Peyer's patch (tissue), 4 donors: ENCODE measurements at regions not wholly inside any gene's neighbourhood (a gene's known extent, or its start where the extent isn't known, plus 50 kb on each side); places are given as distances from the start of the nearest gene placed in this dataset.

Source experiments
- CTCF ChIP-seq, 6 experiments: fragments of 450-650 bp in 4 of 6; fragments of 200-600 bp in 2 of 6; sonication (generic) in 1 of 6; IDR thresholded peaks; one replicate each; pipeline ENCODE4 v1.5.1; 2017 to 2019; ENCODE audit warnings: antibody characterized with exemption in 6 of 6, mild to moderate bottlenecking in 3 of 6, moderate library complexity in 1 of 6
- POLR2A ChIP-seq, 2 donors: fragments of 450-650 bp; IDR thresholded peaks; one replicate each; pipeline ENCODE4 v1.5.1; 2017; ENCODE audit warnings: antibody characterized with exemption in 2 of 2, mild to moderate bottlenecking in 2 of 2, moderate library complexity in 2 of 2

GRCh38 chr12:92025462-92026207 is 120.0 kb downstream of the BTG1 start:
- TF ChIP-seq POLR2A (IDR thresholded peaks at IDR 0.05) (no peak), CTCF (IDR thresholded peaks at IDR 0.05) (no peak)
